ENCODE measurements at regions not wholly inside any gene's neighbourhood (a gene's known extent, or its start where the extent isn't known, plus 50 kb on each side); places are given as distances from the start of the nearest gene placed in this dataset.
"Not testable (repeated sequence)": the region's sequence is repeated elsewhere in the genome, so short reads cannot be mapped to it uniquely, and the experiment has no call there.

GRCh38 chr11:13782390-13783075, 114.1 kb downstream of the FAR1 start:
- no peak for DNase-seq (ENCODE audit: low read depth)

- no peak for DNase-seq (ENCODE audit: low read depth)
Observed at GRCh38 chr11:13784441-13784840, 116.0 kb downstream of the FAR1 start.

- no peak for DNase-seq (ENCODE audit: low read depth)
Observed at GRCh38 chr11:13784855-13785254, 116.4 kb downstream of the FAR1 start.

- no peak for DNase-seq (ENCODE audit: low read depth)
Observed at GRCh38 chr11:13786688-13787087, 118.2 kb downstream of the FAR1 start.

- DNase-seq (ENCODE audit: low read depth) = not testable (repeated sequence)
Observed at GRCh38 chr11:13797616-13798015, 129.1 kb downstream of the FAR1 start.

GRCh38 chr11:13800901-13801300, 132.4 kb downstream of the FAR1 start:
- no peak for DNase-seq (ENCODE audit: low read depth)

GRCh38 chr11:13818325-13818724, 144.2 kb upstream of the SPON1 start:
- no peak for DNase-seq (ENCODE audit: low read depth)

- DNase-seq (ENCODE audit: low read depth) = peak; percentile 75
Observed at GRCh38 chr11:13826505-13827278, 135.8 kb upstream of the SPON1 start.

- DNase-seq (ENCODE audit: low read depth) = no peak
Observed at GRCh38 chr11:13831696-13832095, 130.8 kb upstream of the SPON1 start.

GRCh38 chr11:13834463-13834862, 128.1 kb upstream of the SPON1 start:
- no peak for DNase-seq (ENCODE audit: low read depth)

GRCh38 chr11:13836666-13837065, 125.9 kb upstream of the SPON1 start:
- peak; percentile 50 for DNase-seq (ENCODE audit: low read depth)

- peak; percentile 96 for DNase-seq (ENCODE audit: low read depth)
Observed at GRCh38 chr11:13837286-13837685, 125.2 kb upstream of the SPON1 start.

- no peak for DNase-seq (ENCODE audit: low read depth)
Observed at GRCh38 chr11:13841393-13841792, 121.1 kb upstream of the SPON1 start.

- no peak for DNase-seq (ENCODE audit: low read depth)
Observed at GRCh38 chr11:13848031-13848430, 114.5 kb upstream of the SPON1 start.

- DNase-seq (ENCODE audit: low read depth) = no peak
Observed at GRCh38 chr11:13850231-13851005, 112.1 kb upstream of the SPON1 start.

- no peak for DNase-seq (ENCODE audit: low read depth)
Observed at GRCh38 chr11:13851691-13852090, 110.8 kb upstream of the SPON1 start.

GRCh38 chr11:13852481-13852880, 110.0 kb upstream of the SPON1 start:
- DNase-seq (ENCODE audit: low read depth) = no peak

- no peak for DNase-seq (ENCODE audit: low read depth)
Observed at GRCh38 chr11:13857828-13858227, 104.7 kb upstream of the SPON1 start.

GRCh38 chr11:13859892-13860291, 102.6 kb upstream of the SPON1 start:
- DNase-seq (ENCODE audit: low read depth) = no peak

- no peak for DNase-seq (ENCODE audit: low read depth)
Observed at GRCh38 chr11:13861411-13861810, 101.1 kb upstream of the SPON1 start.

GRCh38 chr11:13862845-13863392, 99.6 kb upstream of the SPON1 start:
- DNase-seq (ENCODE audit: low read depth) = peak; percentile 5

Measured in HT1080 (cell line).